Endothelial cell of umbilical vein (primary cell): ENCODE measurements at regions not wholly inside any gene's neighbourhood (a gene's known extent, or its start where the extent isn't known, plus 50 kb on each side); places are given as distances from the start of the nearest gene placed in this dataset.

Experiments used
- CTCF ChIP-seq, 2 donors: IDR thresholded peaks; 1 replicate in 1 of 2; 2 replicates in 1 of 2; pipeline ENCODE4 v1.5.1; 2011; ENCODE audit warnings: low read length in 2 of 2, mild to moderate bottlenecking in 2 of 2, moderate library complexity in 2 of 2, control low read depth in 1 of 2, inconsistent platforms in 1 of 2, low read depth in 1 of 2; ENCODE audit not compliant: insufficient read depth in 1 of 2; ENCODE audit errors: extremely low read depth in 1 of 2
- MAX ChIP-seq: IDR thresholded peaks from 2 replicates; pipeline ENCODE4 v1.6.1; 2011; ENCODE audit not compliant: insufficient read depth, insufficient read length
- MYC ChIP-seq: IDR thresholded peaks from one replicate; pipeline ENCODE4 v1.6.1; 2011; ENCODE audit warnings: mild to moderate bottlenecking, low read depth, low read length

DNA sequence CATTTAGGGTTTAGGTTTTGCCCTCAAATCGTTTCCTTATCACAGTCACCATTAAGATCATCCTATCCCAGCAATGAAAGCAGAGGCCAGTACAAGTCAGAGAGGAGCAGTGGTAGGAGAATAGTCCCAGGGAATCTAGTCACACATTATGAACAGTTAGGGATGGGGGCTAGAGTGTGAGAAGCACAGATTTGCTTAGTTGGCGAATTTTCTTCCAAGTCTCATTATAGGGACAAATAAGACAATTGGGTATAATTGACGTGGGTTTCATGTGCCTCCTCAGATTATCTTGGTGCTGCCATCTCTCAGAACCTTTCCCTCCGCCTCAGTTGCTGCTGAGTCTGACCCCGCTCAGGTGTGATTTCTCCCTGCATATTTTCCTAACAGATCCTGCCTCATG lies 407.1 kb downstream of the SQOR start:
- TF ChIP-seq MAX (no peak), MYC (no peak), CTCF (IDR thresholded peaks at IDR 0.05; ENCODE audit: extremely low read depth in 1 of 2, insufficient read depth in 1 of 2, low read depth in 1 of 2, low read length in 2 of 2) (no peak)
